PC-3 (cell line): ENCODE measurements at regions not wholly inside any gene's neighbourhood (a gene's known extent, or its start where the extent isn't known, plus 50 kb on each side); places are given as distances from the start of the nearest gene placed in this dataset.

Source experiments
- ATAC-seq: fragments of 200-7000 bp; cut with Tn5 transposase; 2 replicates; pipeline ENCODE4 v1.9.1; 2020; ENCODE audit warnings: mild to moderate bottlenecking, moderate library complexity
- BruUV-seq: library from RNA; stranded (reverse); fragments of 400-500 nt; replicated peaks from 2 replicates; lab custom pipeline; 2021; lab: Mats Ljungman, UMichigan
- CTCF ChIA-PET: fragments of 300-600 bp; sonication (Branson Sonifier 250); formaldehyde crosslinking; loops from one replicate; lab custom pipeline; 2022; ENCODE audit warnings: antibody characterized with exemption; lab: Charles Lee
- POLR2A ChIA-PET: fragments of 300-600 bp; sonication (Branson Sonifier 250); formaldehyde crosslinking; loops from one replicate; lab custom pipeline; 2022; ENCODE audit warnings: antibody characterized with exemption; ENCODE audit not compliant: unreplicated experiment; lab: Charles Lee
- DNase-seq: peaks from one replicate; pipeline ENCODE4 v3.0.0-alpha.2; 2015
- H2AFZ ChIP-seq: fragments of 300-600 bp; sonication (generic); 2 replicates; pipeline ENCODE4 v1.6.0; 2016; ENCODE audit warnings: antibody characterized with exemption, low read length
- H3F3A ChIP-seq: fragments of 300-600 bp; sonication (generic); one replicate; pipeline ENCODE4 v1.6.0; 2017; ENCODE audit warnings: antibody characterized with exemption, low read length, control low read depth, mild to moderate bottlenecking; ENCODE audit not compliant: unreplicated experiment
- H3K27ac ChIP-seq: fragments of 300-600 bp; sonication (generic); 2 replicates; pipeline ENCODE4 v1.5.1; 2016; ENCODE audit warnings: mild to moderate bottlenecking, low read length
- H3K27me3 ChIP-seq: fragments of 300-600 bp; sonication (generic); 2 replicates; pipeline ENCODE4 v1.6.1; 2016; ENCODE audit warnings: low read length, mixed read lengths
- H3K36me3 ChIP-seq: fragments of 300-600 bp; sonication (generic); 2 replicates; pipeline ENCODE4 v1.6.1; 2016; ENCODE audit warnings: low read depth, mixed run types, low read length, mixed read lengths
- H3K4me1 ChIP-seq: fragments of 300-600 bp; sonication (generic); 2 replicates; pipeline ENCODE4 v1.5.1; 2016; ENCODE audit warnings: low read length; ENCODE audit not compliant: insufficient read depth
- H3K4me2 ChIP-seq: fragments of 300-600 bp; sonication (generic); 2 replicates; pipeline ENCODE4 v1.6.0; 2016; ENCODE audit warnings: low read length
- H3K4me3 ChIP-seq: fragments of 300-600 bp; sonication (generic); 2 replicates; pipeline ENCODE4 v1.5.1; 2016; ENCODE audit warnings: mild to moderate bottlenecking, low read length, mixed read lengths
- H3K79me2 ChIP-seq: fragments of 300-600 bp; sonication (generic); 2 replicates; pipeline ENCODE4 v1.6.1; 2017; ENCODE audit warnings: low read length, mixed read lengths
- H3K9ac ChIP-seq: fragments of 300-600 bp; sonication (generic); 2 replicates; pipeline ENCODE4 v1.6.0; 2016; ENCODE audit warnings: mild to moderate bottlenecking, low read length
- H3K9me2 ChIP-seq: fragments of 300-600 bp; sonication (generic); replicated peaks from 2 replicates; pipeline ENCODE4 v1.6.1; 2016; ENCODE audit warnings: mixed run types, low read length, mixed read lengths
- H3K9me3 ChIP-seq: fragments of 300-600 bp; sonication (generic); 2 replicates; pipeline ENCODE4 v1.6.1; 2016; ENCODE audit warnings: low read length, mixed read lengths
- H4K20me1 ChIP-seq: fragments of 300-600 bp; sonication (generic); 2 replicates; pipeline ENCODE4 v1.6.1; 2016; ENCODE audit warnings: low read length, mixed read lengths
- CTCF ChIP-seq: fragments of 300-600 bp; sonication (generic); conservative IDR thresholded peaks from 2 replicates; pipeline ENCODE4 v1.5.1; 2017; ENCODE audit warnings: antibody characterized with exemption, low read depth, mild to moderate bottlenecking, low read length
- EZH2 ChIP-seq: fragments of 300-600 bp; sonication (generic); IDR thresholded peaks from one replicate; pipeline ENCODE4 v1.6.1; 2017; ENCODE audit warnings: antibody characterized with exemption, mild to moderate bottlenecking, low read length; ENCODE audit not compliant: unreplicated experiment
- EZH2phosphoT487 ChIP-seq: fragments of 300-600 bp; sonication (generic); IDR thresholded peaks from 2 replicates; pipeline ENCODE4 v1.6.1; 2018; ENCODE audit warnings: mild to moderate bottlenecking, antibody characterized with exemption, low read length, borderline replicate concordance
- intact Hi-C: fragments of 100-400 bp; cut with micrococcal nuclease; formaldehyde crosslinking; loops from 2 replicates; pipeline ENCODE4 v1.9.0; 2023

- H3K27ac ChIP-seq = no peak overlapping the region
- H3K36me3 ChIP-seq = no peaks in the 10 kb centered on the region
- intact Hi-C loops = no loop called here
- BruUV-seq = no TSS peak
- no peaks in the 10 kb centered on the region for H3K79me2 ChIP-seq
- ChIA-PET POLR2A (interaction anchor here (0.5 kb wide), 1 partner anchor 128 kb away, joined by 5 read pairs; no protein-coding TSS in a partner anchor), CTCF (no interaction called here)
- no peak for TF ChIP-seq CTCF
- no peak for TF ChIP-seq EZH2
- TF ChIP-seq EZH2phosphoT487 = no peak
- no peaks in the 10 kb centered on the region for H3K9me3 ChIP-seq
- ATAC-seq (no peak), DNase-seq (peak; percentile 16)
- H3K4me3 ChIP-seq = no peak overlapping the region
- H3K4me1 ChIP-seq = peaks cover 19% of the 10 kb centered on the region
- no peak overlapping the region for H2AFZ ChIP-seq
- H3K27me3 ChIP-seq = no peaks in the 10 kb centered on the region
- no peaks in the 10 kb centered on the region for H3K9me2 ChIP-seq
- H3K4me2 ChIP-seq = no peak overlapping the region
- no peaks in the 10 kb centered on the region for H3F3A ChIP-seq
- no peaks in the 10 kb centered on the region for H4K20me1 ChIP-seq
- H3K9ac ChIP-seq = no peak overlapping the region
These were observed 174.8 kb upstream of the AGR3 start for GRCh38 chr7:17056491-17057142.

GRCh38 chr7:17057143-17057509 is 175.3 kb upstream of the AGR3 start:
- Histone ChIP-seq H3K36me3 (no peaks in the 10 kb centered on the region), H3K9me3 (no peaks in the 10 kb centered on the region), H3K4me2 (no peak overlapping the region), H4K20me1 (no peaks in the 10 kb centered on the region), H2AFZ (no peak overlapping the region), H3F3A (no peaks in the 10 kb centered on the region), H3K9ac (no peak overlapping the region), H3K4me1 (peaks cover 24% of the 10 kb centered on the region), H3K27ac (no peak overlapping the region), H3K4me3 (no peak overlapping the region), H3K79me2 (no peaks in the 10 kb centered on the region), H3K27me3 (no peaks in the 10 kb centered on the region), H3K9me2 (no peaks in the 10 kb centered on the region)
- TF ChIP-seq CTCF (no peak), EZH2phosphoT487 (no peak), EZH2 (no peak)
- DNase-seq (no peak), ATAC-seq (no peak)
- no TSS peak for BruUV-seq
- intact Hi-C loops = no loop called here
- ChIA-PET CTCF (no interaction called here), POLR2A (interaction anchor here (0.5 kb wide), 1 partner anchor 129 kb away, joined by 5 read pairs; no protein-coding TSS in a partner anchor)

GRCh38 chr7:17058568-17058967 is 176.8 kb upstream of the AGR3 start:
- Histone ChIP-seq H3K27ac (no peak overlapping the region), H3K9me3 (no peaks in the 10 kb centered on the region), H2AFZ (no peak overlapping the region), H3K9me2 (no peaks in the 10 kb centered on the region), H3K36me3 (no peaks in the 10 kb centered on the region), H3F3A (no peaks in the 10 kb centered on the region), H4K20me1 (no peaks in the 10 kb centered on the region), H3K4me1 (peaks cover 36% of the 10 kb centered on the region), H3K4me3 (no peak overlapping the region), H3K27me3 (no peaks in the 10 kb centered on the region), H3K79me2 (no peaks in the 10 kb centered on the region), H3K9ac (no peak overlapping the region), H3K4me2 (no peak overlapping the region)
- POLR2A ChIA-PET = interaction anchor here (0.5 to 0.6 kb wide), 3 partner anchors 21 to 1230 kb away, joined by 3 to 6 read pairs (median 5); no protein-coding TSS in a partner anchor
- intact Hi-C loops = no loop called here
- no TSS peak for BruUV-seq
- DNase-seq = peak; percentile 41
- no peak for ATAC-seq
- CTCF ChIA-PET = interaction anchor here (0.7 kb wide), 1 partner anchor 521 kb away, joined by 3 read pairs; no protein-coding TSS in a partner anchor
- no peak for TF ChIP-seq CTCF
- TF ChIP-seq EZH2 = no peak
- TF ChIP-seq EZH2phosphoT487 = no peak
